H1 (cell line): ENCODE measurements at regions not wholly inside any gene's neighbourhood (a gene's known extent, or its start where the extent isn't known, plus 50 kb on each side); places are given as distances from the start of the nearest gene placed in this dataset.

ENCODE experiments used
- CBX5 ChIP-seq: fragments of 300-800, 300-1000 bp; sonication (generic); IDR thresholded peaks from 2 replicates; pipeline ENCODE4 v1.7.1; 2016; ENCODE audit warnings: antibody characterized with exemption, low read length, low read depth
- CEBPB ChIP-seq: IDR thresholded peaks from 2 replicates; pipeline ENCODE4 v1.6.1; 2012; ENCODE audit warnings: low read depth, low read length
- CHD1 ChIP-seq: IDR thresholded peaks from 2 replicates; pipeline ENCODE4 v1.6.1; 2012; ENCODE audit warnings: low read depth, low read length, improper control_type of control experiment
- EGR1 ChIP-seq: IDR thresholded peaks from 2 replicates; pipeline ENCODE4 v1.6.1; 2011; ENCODE audit warnings: low read depth, low read length, borderline replicate concordance
- HDAC6 ChIP-seq: IDR thresholded peaks from one replicate; pipeline ENCODE4 v1.7.1; 2012; ENCODE audit warnings: low read depth, mild to moderate bottlenecking, inconsistent platforms, low read length, moderate library complexity
- JUN ChIP-seq: IDR thresholded peaks from 2 replicates; pipeline ENCODE4 v1.6.1; 2011; ENCODE audit warnings: low read depth, mild to moderate bottlenecking, improper control_type of control experiment, low read length
- KDM4A ChIP-seq: IDR thresholded peaks from one replicate; pipeline ENCODE4 v1.7.1; 2012; ENCODE audit warnings: low read depth, mild to moderate bottlenecking, moderate library complexity, low read length, inconsistent platforms; ENCODE audit not compliant: severe bottlenecking
- KDM5A ChIP-seq: fragments of 200-600 bp; IDR thresholded peaks from 2 replicates; pipeline ENCODE4 v1.7.1; 2012; ENCODE audit warnings: mild to moderate bottlenecking, low read length, inconsistent platforms, mixed read lengths
- MAFK ChIP-seq: IDR thresholded peaks from 2 replicates; pipeline ENCODE4 v1.6.1; 2012; ENCODE audit warnings: low read depth, mild to moderate bottlenecking, improper control_type of control experiment, low read length
- POU5F1 ChIP-seq: IDR thresholded peaks from 2 replicates; pipeline ENCODE4 v1.6.1; 2011; ENCODE audit warnings: low read depth, mild to moderate bottlenecking, low read length, moderate library complexity
- RAD21 ChIP-seq, 2 experiments: IDR thresholded peaks in 1 of 2; conservative IDR thresholded peaks in 1 of 2; 2 replicates each; pipeline ENCODE4 v1.6.1; 2011; ENCODE audit warnings: low read depth in 2 of 2, low read length in 2 of 2, improper control_type of control experiment in 1 of 2, inconsistent platforms in 1 of 2, mild to moderate bottlenecking in 1 of 2, moderate library complexity in 1 of 2
- SIX5 ChIP-seq: IDR thresholded peaks from 2 replicates; pipeline ENCODE4 v1.6.1; 2011; ENCODE audit warnings: mild to moderate bottlenecking, low read depth, low read length

- no peak for TF ChIP-seq SIX5
- 0 out of 2 replicates have a peak, but pooled peaks have one; percentile 16 for TF ChIP-seq POU5F1
- no peak for TF ChIP-seq JUN
- no peak for TF ChIP-seq MAFK
- TF ChIP-seq CHD1, result no peak
- no peak for TF ChIP-seq EGR1
- TF ChIP-seq CEBPB, result no peak
- TF ChIP-seq CBX5, result no peak
- no peak for TF ChIP-seq HDAC6
- no peak for TF ChIP-seq KDM5A
- TF ChIP-seq KDM4A, result no peak
- peak; percentile 76 to 80 for TF ChIP-seq RAD21 (IDR thresholded peaks at IDR 0.05 in 1 of 2, conservative IDR thresholded peaks at IDR 0.05 in 1 of 2; ENCODE audit: low read depth in 2 of 2, low read length in 2 of 2)
These were observed 343.0 kb downstream of the CRPPA start (continued) for GRCh38 chr7:16078076-16078952.
